H9 (cell line): ENCODE measurements at regions not wholly inside any gene's neighbourhood (a gene's known extent, or its start where the extent isn't known, plus 50 kb on each side); places are given as distances from the start of the nearest gene placed in this dataset.
A peak's percentile ranks its signal among the peaks of the same experiment; 100 is the strongest.

Experiments
- DNase-seq: peaks from one replicate; pipeline ENCODE4 v3.0.0-alpha.2; 2017
- H2AFZ ChIP-seq: one replicate; pipeline ENCODE4 v1.6.1; 2013; ENCODE audit warnings: mild to moderate bottlenecking, low read length, control low read depth, moderate library complexity
- H2AK5ac ChIP-seq: 2 replicates; pipeline ENCODE4 v1.6.1; 2013; ENCODE audit warnings: low read length, control low read depth, mixed read lengths; ENCODE audit not compliant: insufficient read length
- H2BK120ac ChIP-seq: one replicate; pipeline ENCODE4 v1.6.1; 2013; ENCODE audit warnings: low read depth, mild to moderate bottlenecking, low read length, control low read depth, inconsistent platforms; ENCODE audit not compliant: poor library complexity, severe bottlenecking
- H2BK12ac ChIP-seq: 2 replicates; pipeline ENCODE4 v1.6.1; 2013; ENCODE audit warnings: low read length, control low read depth, mixed read lengths, low read depth; ENCODE audit not compliant: insufficient read length
- H2BK15ac ChIP-seq: 2 replicates; pipeline ENCODE4 v1.6.1; 2013; ENCODE audit warnings: low read depth, low read length, control low read depth
- H2BK20ac ChIP-seq: one replicate; pipeline ENCODE4 v1.6.1; 2013; ENCODE audit warnings: low read depth, mild to moderate bottlenecking, low read length, control low read depth, inconsistent platforms; ENCODE audit not compliant: poor library complexity, severe bottlenecking
- H2BK5ac ChIP-seq: 2 replicates; pipeline ENCODE4 v1.6.1; 2013; ENCODE audit warnings: low read length, control low read depth, mixed read lengths; ENCODE audit not compliant: insufficient read length
- H3K14ac ChIP-seq: 2 replicates; pipeline ENCODE4 v1.6.1; 2013; ENCODE audit warnings: low read length, control low read depth; ENCODE audit not compliant: insufficient read depth
- H3K18ac ChIP-seq: 2 replicates; pipeline ENCODE4 v1.6.1; 2013; ENCODE audit warnings: low read depth, mild to moderate bottlenecking, mixed read lengths, low read length, control low read depth; ENCODE audit not compliant: insufficient read length
- H3K23ac ChIP-seq: 2 replicates; pipeline ENCODE4 v1.6.1; 2013; ENCODE audit warnings: low read length, control low read depth, mixed read lengths, low read depth; ENCODE audit not compliant: insufficient read length
- H3K23me2 ChIP-seq: 2 replicates; pipeline ENCODE4 v1.6.1; 2013; ENCODE audit warnings: low read depth, mild to moderate bottlenecking, mixed read lengths, low read length, control low read depth; ENCODE audit not compliant: insufficient read length, poor library complexity, severe bottlenecking
- H3K27ac ChIP-seq: 2 replicates; pipeline ENCODE4 v1.5.1; 2013; ENCODE audit warnings: low read length, control low read depth, mixed read lengths, low read depth; ENCODE audit not compliant: insufficient read length
- H3K27me3 ChIP-seq: 2 replicates; pipeline ENCODE4 v1.6.1; 2013; ENCODE audit warnings: low read length, control low read depth, inconsistent platforms; ENCODE audit not compliant: insufficient read depth
- H3K4ac ChIP-seq: 2 replicates; pipeline ENCODE4 v1.6.1; 2013; ENCODE audit warnings: low read depth, mild to moderate bottlenecking, control low read depth, inconsistent platforms, low read length, moderate library complexity
- H3K4me1 ChIP-seq: 2 replicates; pipeline ENCODE4 v1.6.1; 2013; ENCODE audit warnings: low read length, control low read depth, inconsistent platforms; ENCODE audit not compliant: insufficient read depth
- H3K4me2 ChIP-seq: 2 replicates; pipeline ENCODE4 v1.6.1; 2013; ENCODE audit warnings: low read length, control low read depth, mixed read lengths; ENCODE audit not compliant: insufficient read length, insufficient read depth
- H3K56ac ChIP-seq: 2 replicates; pipeline ENCODE4 v1.6.1; 2013; ENCODE audit warnings: low read depth, mild to moderate bottlenecking, mixed read lengths, low read length, control low read depth; ENCODE audit not compliant: insufficient read length
- H3K79me1 ChIP-seq: 2 replicates; pipeline ENCODE4 v1.6.1; 2013; ENCODE audit warnings: low read depth, mild to moderate bottlenecking, moderate library complexity, low read length, control low read depth, inconsistent platforms; ENCODE audit not compliant: insufficient read depth, poor library complexity, severe bottlenecking
- H3K79me2 ChIP-seq: 2 replicates; pipeline ENCODE4 v1.6.1; 2013; ENCODE audit warnings: low read length, control low read depth, inconsistent platforms; ENCODE audit not compliant: insufficient read depth
- H3K9ac ChIP-seq: 2 replicates; pipeline ENCODE4 v1.6.1; 2013; ENCODE audit warnings: low read length, control low read depth, mixed read lengths; ENCODE audit not compliant: insufficient read length; ENCODE audit errors: extremely low read depth
- H3K9me3 ChIP-seq: one replicate; pipeline ENCODE4 v1.6.1; 2013; ENCODE audit warnings: low read depth, low read length, inconsistent platforms; ENCODE audit not compliant: control insufficient read depth
- H3T11ph ChIP-seq: one replicate; pipeline ENCODE4 v1.6.1; 2013; ENCODE audit warnings: mild to moderate bottlenecking, low read length, control low read depth, inconsistent platforms
- H4K20me1 ChIP-seq: one replicate; pipeline ENCODE4 v1.6.1; 2013; ENCODE audit not compliant: control insufficient read depth, insufficient read length, insufficient read depth
- H4K5ac ChIP-seq: 2 replicates; pipeline ENCODE4 v1.6.1; 2013; ENCODE audit warnings: low read depth, mild to moderate bottlenecking, mixed read lengths, low read length, control low read depth; ENCODE audit not compliant: insufficient read length
- H4K8ac ChIP-seq: replicated peaks from 2 replicates; pipeline ENCODE4 v1.6.1; 2013; ENCODE audit warnings: low read length, control low read depth, mixed read lengths, low read depth; ENCODE audit not compliant: insufficient read length
- H4K91ac ChIP-seq: 2 replicates; pipeline ENCODE4 v1.6.1; 2013; ENCODE audit warnings: low read depth, mild to moderate bottlenecking, moderate library complexity, mixed read lengths, low read length, control low read depth; ENCODE audit not compliant: insufficient read length
- H3K27ac Mint-ChIP-seq, 3 experiments: 2 replicates in 2 of 3; 3 replicates in 1 of 3; pipeline ENCODE4 v1.8.0; 2020 to 2021; ENCODE audit warnings: mixed read lengths in 3 of 3, mild to moderate bottlenecking in 1 of 3, moderate library complexity in 1 of 3
- H3K27me3 Mint-ChIP-seq: 2 replicates; pipeline ENCODE4 v1.8.0; 2021; ENCODE audit warnings: low read depth, mild to moderate bottlenecking, moderate library complexity, mixed read lengths
- H3K36me3 Mint-ChIP-seq, 3 experiments: 2 replicates in 2 of 3; 3 replicates in 1 of 3; pipeline ENCODE4 v1.8.0; 2020 to 2021; ENCODE audit warnings: low read depth in 3 of 3, mixed read lengths in 3 of 3; ENCODE audit not compliant: insufficient read depth in 1 of 3
- H3K4me1 Mint-ChIP-seq, 2 experiments: 2 replicates each; pipeline ENCODE4 v1.8.0; 2020; ENCODE audit warnings: mixed read lengths in 2 of 2
- H3K4me3 Mint-ChIP-seq, 2 experiments: 2 replicates in 1 of 2; 3 replicates in 1 of 2; pipeline ENCODE4 v1.8.0; 2020 to 2021; ENCODE audit warnings: mild to moderate bottlenecking in 2 of 2, mixed read lengths in 2 of 2, moderate library complexity in 1 of 2
- H3K9me3 Mint-ChIP-seq, 2 experiments: 2 replicates in 1 of 2; 3 replicates in 1 of 2; pipeline ENCODE4 v1.8.0; 2020; ENCODE audit warnings: mild to moderate bottlenecking in 2 of 2, mixed read lengths in 2 of 2, moderate library complexity in 1 of 2
- WGBS: extraction: QIAGEN DNeasy Blood & Tissue Kit; methylation state at CpG from one replicate; pipeline ENCODE4 v1.1.7; 2013; ENCODE audit warnings: missing lambda C conversion rate, low lambda C conversion rate, mixed read lengths; ENCODE audit not compliant: insufficient read length; ENCODE audit errors: extremely low coverage; 5-methylcytosine and 5-hydroxymethylcytosine counted together
- TF ChIP-seq, protein P1 (sequence below): fragments of 200-600 bp; sonication (generic); conservative IDR thresholded peaks from 3 replicates; pipeline ENCODE4 v1.8.0; 2021; ENCODE audit warnings: antibody characterized with exemption, mild to moderate bottlenecking

DNA sequence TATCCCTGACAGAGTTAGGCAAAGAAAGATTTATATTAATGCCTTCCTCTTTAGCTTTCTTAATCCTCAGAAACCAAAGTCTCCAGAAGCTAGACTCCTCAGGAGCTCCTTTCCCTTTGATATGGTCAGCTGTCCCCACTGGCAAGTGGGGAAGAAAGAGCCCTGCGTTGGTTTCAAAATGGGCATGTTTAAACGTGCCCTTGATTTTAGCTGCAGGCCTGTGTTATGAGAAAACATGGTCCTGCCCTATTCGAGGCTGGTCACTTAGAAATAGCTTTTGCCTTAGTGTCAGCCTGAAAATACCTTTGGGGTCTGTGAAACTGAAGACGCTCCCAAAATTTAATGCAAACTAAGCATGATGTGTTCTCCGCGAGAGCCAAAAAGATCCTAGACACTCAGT, 135.5 kb upstream of the RARB start:
- no peak overlapping the region for H3K23ac ChIP-seq
- no peak overlapping the region for H2AK5ac ChIP-seq
- no peak overlapping the region for H2BK120ac ChIP-seq
- H3K9me3 Mint-ChIP-seq = no peaks in the 10 kb centered on the region
- H3K27ac Mint-ChIP-seq = peak overlapping the region in 1 of 3 experiments; percentile 78; a peak in 2 of 7 replicates
- H2AFZ ChIP-seq = no peak overlapping the region
- H3K4me2 ChIP-seq = no peak overlapping the region
- no peaks in the 10 kb centered on the region; a peak in 2 of 7 replicates for H3K36me3 Mint-ChIP-seq
- H3K18ac ChIP-seq = no peak overlapping the region
- no peak overlapping the region for H3K9ac ChIP-seq
- H3K4me1 ChIP-seq = 0 out of 2 replicates have a peak, but pooled peaks cover 6% of the 10 kb centered on the region
- H3K14ac ChIP-seq = no peak overlapping the region
- H2BK5ac ChIP-seq = no peak overlapping the region
- no peak overlapping the region for H2BK12ac ChIP-seq
- no peaks in the 10 kb centered on the region for H3K23me2 ChIP-seq
- no peak overlapping the region for H2BK20ac ChIP-seq
- H3K79me2 ChIP-seq = no peaks in the 10 kb centered on the region
- H4K20me1 ChIP-seq = no peaks in the 10 kb centered on the region
- H3K4ac ChIP-seq = no peak overlapping the region
- no peak overlapping the region for H4K8ac ChIP-seq
- no peak overlapping the region for H2BK15ac ChIP-seq
- no peak for DNase-seq
- H3K27ac ChIP-seq = no peak overlapping the region
- TF ChIP-seq, protein P1, sequence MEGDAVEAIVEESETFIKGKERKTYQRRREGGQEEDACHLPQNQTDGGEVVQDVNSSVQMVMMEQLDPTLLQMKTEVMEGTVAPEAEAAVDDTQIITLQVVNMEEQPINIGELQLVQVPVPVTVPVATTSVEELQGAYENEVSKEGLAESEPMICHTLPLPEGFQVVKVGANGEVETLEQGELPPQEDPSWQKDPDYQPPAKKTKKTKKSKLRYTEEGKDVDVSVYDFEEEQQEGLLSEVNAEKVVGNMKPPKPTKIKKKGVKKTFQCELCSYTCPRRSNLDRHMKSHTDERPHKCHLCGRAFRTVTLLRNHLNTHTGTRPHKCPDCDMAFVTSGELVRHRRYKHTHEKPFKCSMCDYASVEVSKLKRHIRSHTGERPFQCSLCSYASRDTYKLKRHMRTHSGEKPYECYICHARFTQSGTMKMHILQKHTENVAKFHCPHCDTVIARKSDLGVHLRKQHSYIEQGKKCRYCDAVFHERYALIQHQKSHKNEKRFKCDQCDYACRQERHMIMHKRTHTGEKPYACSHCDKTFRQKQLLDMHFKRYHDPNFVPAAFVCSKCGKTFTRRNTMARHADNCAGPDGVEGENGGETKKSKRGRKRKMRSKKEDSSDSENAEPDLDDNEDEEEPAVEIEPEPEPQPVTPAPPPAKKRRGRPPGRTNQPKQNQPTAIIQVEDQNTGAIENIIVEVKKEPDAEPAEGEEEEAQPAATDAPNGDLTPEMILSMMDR = no peak
- WGBS = no CpG with 5 or more reads among the region's 6 CpGs
- H3K79me1 ChIP-seq = no peaks in the 10 kb centered on the region
- no peaks in the 10 kb centered on the region for H3K27me3 ChIP-seq
- H3K56ac ChIP-seq = no peak overlapping the region
- H3K4me1 Mint-ChIP-seq = peaks cover 52 to 56% of the 10 kb centered on the region in 2 experiments
- H3K4me3 Mint-ChIP-seq = no peak overlapping the region
- H4K5ac ChIP-seq = no peak overlapping the region
- no peak overlapping the region for H4K91ac ChIP-seq
- H3T11ph ChIP-seq = no peak overlapping the region
- no peaks in the 10 kb centered on the region for H3K27me3 Mint-ChIP-seq
- no peaks in the 10 kb centered on the region for H3K9me3 ChIP-seq
